Trophoblast cell (in vitro differentiated cells and primary cell): ENCODE measurements at regions not wholly inside any gene's neighbourhood (a gene's known extent, or its start where the extent isn't known, plus 50 kb on each side); places are given as distances from the start of the nearest gene placed in this dataset.

Source experiments
- DNase-seq, 2 donors: peaks; one replicate each; pipeline ENCODE4 v3.0.0-alpha.2; 2016
- H2AFZ ChIP-seq: 2 replicates; pipeline ENCODE4 v1.6.1; 2013; ENCODE audit warnings: low read length, moderate library complexity, mild to moderate bottlenecking; ENCODE audit not compliant: insufficient read depth, poor library complexity
- H2AK5ac ChIP-seq: 2 replicates; pipeline ENCODE4 v1.6.1; 2013; ENCODE audit warnings: mild to moderate bottlenecking, low read length
- H2BK120ac ChIP-seq: 2 replicates; pipeline ENCODE4 v1.6.1; 2013; ENCODE audit warnings: low read length, mild to moderate bottlenecking, moderate library complexity; ENCODE audit not compliant: insufficient read depth, poor library complexity
- H2BK12ac ChIP-seq: 2 replicates; pipeline ENCODE4 v1.6.1; 2013; ENCODE audit warnings: mild to moderate bottlenecking, low read length, moderate library complexity
- H2BK5ac ChIP-seq: 2 replicates; pipeline ENCODE4 v1.6.1; 2013; ENCODE audit warnings: low read length, low read depth, moderate library complexity, mild to moderate bottlenecking; ENCODE audit not compliant: poor library complexity
- H3K14ac ChIP-seq: 2 replicates; pipeline ENCODE4 v1.6.1; 2013; ENCODE audit warnings: mild to moderate bottlenecking, low read length
- H3K18ac ChIP-seq: 2 replicates; pipeline ENCODE4 v1.6.1; 2013; ENCODE audit warnings: mild to moderate bottlenecking, low read length
- H3K23ac ChIP-seq: 2 replicates; pipeline ENCODE4 v1.6.1; 2013; ENCODE audit warnings: low read length
- H3K27ac ChIP-seq: 2 replicates; pipeline ENCODE4 v1.5.1; 2013; ENCODE audit warnings: low read depth, mild to moderate bottlenecking, inconsistent platforms, low read length, moderate library complexity
- H3K27me3 ChIP-seq: 2 replicates; pipeline ENCODE4 v1.6.1; 2013; ENCODE audit warnings: inconsistent platforms, mild to moderate bottlenecking, low read length, moderate library complexity; ENCODE audit not compliant: insufficient read depth
- H3K36me3 ChIP-seq, 2 experiments: 1 replicate in 1 of 2; 2 replicates in 1 of 2; pipeline ENCODE4 v1.6.1; 2013; ENCODE audit warnings: low read length in 2 of 2, mild to moderate bottlenecking in 2 of 2, moderate library complexity in 1 of 2; ENCODE audit not compliant: insufficient read depth in 2 of 2, control insufficient read depth in 1 of 2
- H3K4ac ChIP-seq: 2 replicates; pipeline ENCODE4 v1.6.1; 2013; ENCODE audit warnings: low read depth, mild to moderate bottlenecking, low read length, moderate library complexity
- H3K4me1 ChIP-seq, 2 experiments: 1 replicate in 1 of 2; 2 replicates in 1 of 2; pipeline ENCODE4 v1.6.1; 2013; ENCODE audit warnings: low read length in 2 of 2, mild to moderate bottlenecking in 2 of 2, moderate library complexity in 1 of 2; ENCODE audit not compliant: insufficient read depth in 2 of 2, control insufficient read depth in 1 of 2
- H3K4me2 ChIP-seq: 2 replicates; pipeline ENCODE4 v1.6.1; 2013; ENCODE audit warnings: inconsistent platforms, mild to moderate bottlenecking, low read length, moderate library complexity
- H3K4me3 ChIP-seq: 2 replicates; pipeline ENCODE4 v1.5.1; 2013; ENCODE audit warnings: mild to moderate bottlenecking, low read depth, low read length, inconsistent platforms
- H3K79me1 ChIP-seq: one replicate; pipeline ENCODE4 v1.6.1; 2013; ENCODE audit warnings: low read length
- H3K79me2 ChIP-seq: 2 replicates; pipeline ENCODE4 v1.6.1; 2013; ENCODE audit warnings: low read length, mild to moderate bottlenecking; ENCODE audit not compliant: control insufficient read depth, insufficient read depth, poor library complexity
- H3K9ac ChIP-seq: 2 replicates; pipeline ENCODE4 v1.6.1; 2013; ENCODE audit warnings: mild to moderate bottlenecking, low read length
- H3K9me3 ChIP-seq: 2 replicates; pipeline ENCODE4 v1.6.1; 2013; ENCODE audit warnings: low read depth, mild to moderate bottlenecking, control low read depth, inconsistent platforms, low read length; ENCODE audit not compliant: insufficient read depth
- H4K12ac ChIP-seq: 2 replicates; pipeline ENCODE4 v1.6.1; 2013; ENCODE audit warnings: low read depth, mild to moderate bottlenecking, low read length, moderate library complexity
- H4K8ac ChIP-seq: 2 replicates; pipeline ENCODE4 v1.6.1; 2013; ENCODE audit warnings: low read depth, mild to moderate bottlenecking, low read length, moderate library complexity
- H4K91ac ChIP-seq: one replicate; pipeline ENCODE4 v1.6.1; 2013; ENCODE audit warnings: low read depth, mild to moderate bottlenecking, low read length, moderate library complexity
- WGBS: extraction: QIAGEN DNeasy Blood & Tissue Kit; methylation state at CpG from one replicate; pipeline ENCODE4 v1.1.7; 2013; ENCODE audit warnings: missing lambda C conversion rate; ENCODE audit not compliant: insufficient read length, insufficient coverage; ENCODE audit errors: extremely low coverage; 5-methylcytosine and 5-hydroxymethylcytosine counted together

- H3K4me3 ChIP-seq: no peak overlapping the region
- no peak overlapping the region for H3K9ac ChIP-seq
- no peak overlapping the region for H3K4ac ChIP-seq
- H2AK5ac ChIP-seq: no peak overlapping the region
- H2BK120ac ChIP-seq: no peak overlapping the region
- H3K36me3 ChIP-seq: no peaks in the 10 kb centered on the region
- no peak overlapping the region for H4K12ac ChIP-seq
- H4K91ac ChIP-seq: peak overlapping the region; percentile 34
- H3K14ac ChIP-seq: no peak overlapping the region
- H3K79me1 ChIP-seq: peaks cover 6% of the 10 kb centered on the region
- H3K4me2 ChIP-seq: no peak overlapping the region
- no CpG with 5 or more reads among the region's 6 CpGs for WGBS
- no peak overlapping the region for H3K27ac ChIP-seq
- H3K27me3 ChIP-seq: no peaks in the 10 kb centered on the region
- H4K8ac ChIP-seq: no peak overlapping the region
- H3K4me1 ChIP-seq: peaks cover 13 to 14% of the 10 kb centered on the region in 2 experiments
- H3K9me3 ChIP-seq: no peaks in the 10 kb centered on the region
- DNase-seq: peak; percentile 47 to 78
- H2BK12ac ChIP-seq: no peak overlapping the region
- no peak overlapping the region for H2AFZ ChIP-seq
- H3K23ac ChIP-seq: no peak overlapping the region
- no peak overlapping the region for H2BK5ac ChIP-seq
- H3K79me2 ChIP-seq: no peaks in the 10 kb centered on the region
- H3K18ac ChIP-seq: no peak overlapping the region
These were observed 55.7 kb upstream of the EML4 start for GRCh38 chr2:42113452-42113851.

DNA sequence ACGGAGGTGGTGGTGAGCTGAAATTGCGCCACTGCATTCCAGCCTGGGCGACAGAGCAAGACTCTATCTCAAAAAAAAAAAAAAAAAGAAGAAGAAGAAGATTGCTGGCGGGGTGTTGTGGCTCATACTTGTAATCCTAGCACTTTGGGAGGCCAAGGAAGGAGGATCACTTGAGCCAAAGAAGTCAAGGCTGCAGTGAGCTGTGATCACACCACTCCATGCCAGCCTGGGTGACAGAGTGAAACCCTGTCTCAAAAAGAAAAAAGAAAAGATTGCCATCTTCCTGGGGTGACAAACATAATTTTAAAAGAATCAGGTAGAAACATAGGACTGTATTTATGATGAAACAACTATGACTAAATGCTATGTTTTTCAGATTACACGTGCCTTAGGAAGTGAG, 55.1 kb upstream of the EML4 start:
- Histone ChIP-seq H3K4me1 (peaks cover 13 to 14% of the 10 kb centered on the region in 2 experiments), H3K79me1 (peaks cover 6% of the 10 kb centered on the region)
- no peak for DNase-seq

GRCh38 chr2:42115588-42115987, 53.6 kb upstream of the EML4 start:
- Histone ChIP-seq H3K23ac (no peak overlapping the region), H3K79me2 (no peaks in the 10 kb centered on the region), H3K79me1 (peaks cover 6% of the 10 kb centered on the region), H3K9me3 (no peaks in the 10 kb centered on the region), H3K9ac (no peak overlapping the region), H2BK12ac (no peak overlapping the region), H4K91ac (no peak overlapping the region), H2BK5ac (no peak overlapping the region), H3K4ac (no peak overlapping the region), H4K8ac (no peak overlapping the region), H3K27ac (no peak overlapping the region), H3K18ac (no peak overlapping the region), H2AK5ac (no peak overlapping the region), H4K12ac (no peak overlapping the region), H3K4me1 (peaks cover 11% of the 10 kb centered on the region in 2 experiments), H3K36me3 (no peaks in the 10 kb centered on the region), H3K4me2 (no peak overlapping the region), H3K27me3 (no peaks in the 10 kb centered on the region), H2BK120ac (no peak overlapping the region), H2AFZ (no peak overlapping the region), H3K14ac (no peak overlapping the region), H3K4me3 (no peak overlapping the region)
- DNase-seq: no peak
- WGBS: no CpG with 5 or more reads among the region's 4 CpGs

More for the DNA sequence above, 55.1 kb upstream of the EML4 start:
- no peaks in the 10 kb centered on the region for H3K36me3 ChIP-seq
- no peak overlapping the region for H2BK5ac ChIP-seq
- H2AK5ac ChIP-seq: peak overlapping the region; percentile 93
- no peak overlapping the region for H2BK12ac ChIP-seq
- H3K4me2 ChIP-seq: no peak overlapping the region
- H3K4ac ChIP-seq: no peak overlapping the region
- H2AFZ ChIP-seq: no peak overlapping the region
- H2BK120ac ChIP-seq: no peak overlapping the region
- H3K27me3 ChIP-seq: no peaks in the 10 kb centered on the region
- WGBS: no CpG with 5 or more reads among the region's 5 CpGs
- H3K79me2 ChIP-seq: no peaks in the 10 kb centered on the region
- H3K27ac ChIP-seq: no peak overlapping the region
- H3K4me3 ChIP-seq: no peak overlapping the region
- H4K12ac ChIP-seq: no peak overlapping the region
- H3K23ac ChIP-seq: no peak overlapping the region
- no peak overlapping the region for H3K9ac ChIP-seq
- H4K91ac ChIP-seq: no peak overlapping the region
- H3K18ac ChIP-seq: no peak overlapping the region
- H4K8ac ChIP-seq: no peak overlapping the region
- no peak overlapping the region for H3K14ac ChIP-seq
- H3K9me3 ChIP-seq: no peaks in the 10 kb centered on the region

GRCh38 chr2:42116195-42117181, 52.7 kb upstream of the EML4 start:
- Histone ChIP-seq H3K14ac (no peak overlapping the region), H3K9me3 (no peaks in the 10 kb centered on the region), H3K36me3 (no peaks in the 10 kb centered on the region), H3K79me2 (no peaks in the 10 kb centered on the region), H4K91ac (no peak overlapping the region), H2BK120ac (no peak overlapping the region), H3K4ac (no peak overlapping the region), H2BK5ac (no peak overlapping the region), H3K4me3 (no peak overlapping the region), H3K79me1 (peaks cover 1% of the 10 kb centered on the region), H2AK5ac (no peak overlapping the region), H3K27ac (no peak overlapping the region), H3K27me3 (no peaks in the 10 kb centered on the region), H3K9ac (no peak overlapping the region), H2AFZ (no peak overlapping the region), H3K4me1 (peaks cover 6% of the 10 kb centered on the region in 2 experiments), H3K18ac (no peak overlapping the region), H4K8ac (no peak overlapping the region), H3K23ac (no peak overlapping the region), H4K12ac (no peak overlapping the region), H3K4me2 (no peak overlapping the region), H2BK12ac (no peak overlapping the region)
- no CpG with 5 or more reads among the region's 5 CpGs for WGBS
- DNase-seq: peak in 1 of 2 donors; percentile 69
